ENCODE measurements at regions not wholly inside any gene's neighbourhood (a gene's known extent, or its start where the extent isn't known, plus 50 kb on each side); places are given as distances from the start of the nearest gene placed in this dataset.

GRCh38 chr13:87538366-87539052 lies 132.7 kb upstream of the SLITRK5 start:
- Histone ChIP-seq H4K20me1 (ENCODE audit: control insufficient read depth, extremely low read depth, insufficient read depth, low read length) (no peaks in the 10 kb centered on the region), H3K27ac (ENCODE audit: control insufficient read depth, insufficient read depth, low read length) (no peak overlapping the region), H3K9me3 (ENCODE audit: control insufficient read depth, low read depth, low read length) (no peaks in the 10 kb centered on the region), H3K4me3 (ENCODE audit: control insufficient read depth in 2 of 3, extremely low read depth in 1 of 3, insufficient read depth in 2 of 3, low read depth in 1 of 3, low read length in 3 of 3) (no peak overlapping the region), H3K79me2 (ENCODE audit: control insufficient read depth, insufficient read depth, low read length) (no peaks in the 10 kb centered on the region), H3K9ac (ENCODE audit: control insufficient read depth, extremely low read depth, insufficient read depth, low read length) (no peak overlapping the region), H3K4me1 (ENCODE audit: control insufficient read depth, extremely low read depth, insufficient read depth, low read length) (no peaks in the 10 kb centered on the region), H3K4me2 (ENCODE audit: control insufficient read depth, extremely low read depth, insufficient read depth, low read depth, low read length) (no peak overlapping the region), H2AFZ (ENCODE audit: control insufficient read depth, low read length) (no peak overlapping the region), H3K9me1 (ENCODE audit: control insufficient read depth, extremely low read depth, insufficient read depth, low read length) (no peaks in the 10 kb centered on the region), H3K27me3 (ENCODE audit: control insufficient read depth, extremely low read depth, insufficient read depth, low read length) (no peaks in the 10 kb centered on the region), H3K36me3 (ENCODE audit: control insufficient read depth in 2 of 2, extremely low read depth in 1 of 2, insufficient read depth in 2 of 2, low read length in 2 of 2) (no peaks in the 10 kb centered on the region)
- no peak for TF ChIP-seq CTCF (optimal IDR thresholded peaks at IDR 0.05 in 1 of 3, IDR thresholded peaks at IDR 0.05 in 1 of 3, conservative IDR thresholded peaks at IDR 0.05 in 1 of 3; ENCODE audit: extremely low read depth in 1 of 3, insufficient read depth in 2 of 3, low read length in 3 of 3)
- FAIRE-seq (no peak), DNase-seq (ENCODE audit: low read depth, low spot score) (no peak)
- dilution Hi-C loops (cut with MboI; ENCODE audit: extremely low pct_ligation_motif_present, low sequenced_read_pairs) = no loop called here

GRCh38 chr13:87553142-87553541 lies 118.0 kb upstream of the SLITRK5 start:
- Histone ChIP-seq H3K27me3 (ENCODE audit: control insufficient read depth, extremely low read depth, insufficient read depth, low read length) (no peaks in the 10 kb centered on the region), H2AFZ (ENCODE audit: control insufficient read depth, low read length) (no peak overlapping the region), H3K9me3 (ENCODE audit: control insufficient read depth, low read depth, low read length) (no peaks in the 10 kb centered on the region), H3K9me1 (ENCODE audit: control insufficient read depth, extremely low read depth, insufficient read depth, low read length) (no peaks in the 10 kb centered on the region), H3K36me3 (ENCODE audit: control insufficient read depth in 2 of 2, extremely low read depth in 1 of 2, insufficient read depth in 2 of 2, low read length in 2 of 2) (no peaks in the 10 kb centered on the region), H3K4me1 (ENCODE audit: control insufficient read depth, extremely low read depth, insufficient read depth, low read length) (no peaks in the 10 kb centered on the region), H4K20me1 (ENCODE audit: control insufficient read depth, extremely low read depth, insufficient read depth, low read length) (no peaks in the 10 kb centered on the region), H3K4me2 (ENCODE audit: control insufficient read depth, extremely low read depth, insufficient read depth, low read depth, low read length) (no peak overlapping the region), H3K79me2 (ENCODE audit: control insufficient read depth, insufficient read depth, low read length) (no peaks in the 10 kb centered on the region), H3K4me3 (ENCODE audit: control insufficient read depth in 2 of 3, extremely low read depth in 1 of 3, insufficient read depth in 2 of 3, low read depth in 1 of 3, low read length in 3 of 3) (no peak overlapping the region), H3K9ac (ENCODE audit: control insufficient read depth, extremely low read depth, insufficient read depth, low read length) (no peak overlapping the region), H3K27ac (ENCODE audit: control insufficient read depth, insufficient read depth, low read length) (no peak overlapping the region)
- dilution Hi-C loops (cut with MboI; ENCODE audit: extremely low pct_ligation_motif_present, low sequenced_read_pairs) = no loop called here
- FAIRE-seq = no peak
- TF ChIP-seq CTCF (optimal IDR thresholded peaks at IDR 0.05 in 1 of 3, IDR thresholded peaks at IDR 0.05 in 1 of 3, conservative IDR thresholded peaks at IDR 0.05 in 1 of 3; ENCODE audit: extremely low read depth in 1 of 3, insufficient read depth in 2 of 3, low read length in 3 of 3) (no peak), EZH2 (IDR thresholded peaks at IDR 0.05; ENCODE audit: low read length) (no peak)
- no peak for DNase-seq (ENCODE audit: low read depth, low spot score)
